ENCODE measurements at regions not wholly inside any gene's neighbourhood (a gene's known extent, or its start where the extent isn't known, plus 50 kb on each side); places are given as distances from the start of the nearest gene placed in this dataset.
"Not testable (repeated sequence)": the region's sequence is repeated elsewhere in the genome, so short reads cannot be mapped to it uniquely, and the experiment has no call there.

DNA sequence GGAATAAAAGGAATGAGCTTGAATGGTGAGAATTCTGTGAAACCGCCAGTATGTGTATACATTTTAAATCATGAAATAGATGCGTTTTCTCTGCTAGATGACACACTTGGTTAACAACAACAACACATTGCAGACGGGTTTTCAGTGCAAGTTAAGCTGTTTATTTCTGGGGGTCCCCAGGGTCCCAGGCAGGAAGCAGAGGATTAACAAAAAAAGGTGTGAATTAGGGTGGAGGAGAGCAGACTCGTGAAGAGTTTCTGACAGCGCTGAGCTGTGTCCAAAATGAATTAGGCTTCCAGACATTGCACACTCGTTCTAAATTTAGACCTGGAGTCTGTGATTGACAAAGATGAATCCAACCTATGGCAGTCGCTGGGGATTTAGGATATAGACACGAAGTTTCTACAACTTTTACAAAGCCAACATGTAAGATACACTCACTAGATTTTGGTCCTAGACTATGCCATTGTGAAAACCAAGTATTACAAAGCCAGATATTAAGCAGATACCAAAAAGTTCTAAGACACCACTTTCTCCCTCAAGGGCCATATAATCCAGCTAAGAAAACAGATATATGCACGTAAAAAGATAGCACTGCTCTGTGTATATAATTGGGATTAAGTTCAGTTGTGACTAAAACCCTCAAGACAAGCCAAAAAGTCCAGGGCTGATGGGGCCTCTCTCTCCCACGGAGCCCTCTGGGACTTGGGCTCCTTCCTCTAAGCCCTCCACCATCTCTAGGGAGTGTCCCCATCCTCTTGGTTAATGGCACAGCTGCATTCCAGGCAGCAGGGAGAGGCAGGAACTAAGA, 120.2 kb downstream of the ACAA2 start:
- DNase-seq: no peak

DNA sequence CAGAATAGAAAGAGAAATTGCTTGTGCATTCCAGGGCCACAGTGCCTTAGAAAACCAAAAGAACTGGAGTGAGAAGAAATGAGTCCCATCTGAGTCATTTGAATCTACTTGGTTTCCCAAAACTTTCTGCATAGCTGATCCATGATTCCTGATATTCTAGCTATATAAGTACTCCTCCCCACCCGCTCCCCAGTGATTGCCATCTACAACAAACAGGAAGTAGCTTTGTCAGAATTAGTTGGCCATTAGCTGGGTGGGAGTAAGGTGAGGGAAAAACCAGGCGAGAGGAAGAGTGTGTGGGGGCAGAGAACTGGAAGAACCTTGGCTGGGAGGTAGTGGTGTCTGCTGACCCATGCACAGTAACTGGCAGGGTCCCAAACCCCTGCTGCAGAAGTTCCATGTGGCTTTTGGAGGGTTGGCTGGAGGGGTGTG, 122.1 kb downstream of the ACAA2 start:
- DNase-seq: no peak

DNA sequence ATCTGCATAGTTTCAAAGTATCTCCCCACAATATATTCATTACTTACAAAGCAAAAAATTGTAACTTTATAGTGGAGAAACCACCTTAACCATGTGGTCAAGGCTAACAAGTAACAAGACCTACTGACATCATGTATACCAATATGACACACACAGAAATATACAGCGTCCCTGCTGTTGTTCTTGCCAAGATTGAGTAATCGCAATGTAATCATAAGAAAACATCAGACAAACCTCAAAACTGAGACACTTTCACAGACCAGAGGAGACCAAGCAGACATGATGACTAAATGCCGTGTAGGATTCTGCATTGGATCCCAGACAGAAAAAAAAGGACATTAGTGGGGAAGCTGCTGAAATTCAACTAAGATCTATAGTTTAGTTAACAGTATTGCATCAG, 123.0 kb downstream of the ACAA2 start:
- DNase-seq: no peak

DNA sequence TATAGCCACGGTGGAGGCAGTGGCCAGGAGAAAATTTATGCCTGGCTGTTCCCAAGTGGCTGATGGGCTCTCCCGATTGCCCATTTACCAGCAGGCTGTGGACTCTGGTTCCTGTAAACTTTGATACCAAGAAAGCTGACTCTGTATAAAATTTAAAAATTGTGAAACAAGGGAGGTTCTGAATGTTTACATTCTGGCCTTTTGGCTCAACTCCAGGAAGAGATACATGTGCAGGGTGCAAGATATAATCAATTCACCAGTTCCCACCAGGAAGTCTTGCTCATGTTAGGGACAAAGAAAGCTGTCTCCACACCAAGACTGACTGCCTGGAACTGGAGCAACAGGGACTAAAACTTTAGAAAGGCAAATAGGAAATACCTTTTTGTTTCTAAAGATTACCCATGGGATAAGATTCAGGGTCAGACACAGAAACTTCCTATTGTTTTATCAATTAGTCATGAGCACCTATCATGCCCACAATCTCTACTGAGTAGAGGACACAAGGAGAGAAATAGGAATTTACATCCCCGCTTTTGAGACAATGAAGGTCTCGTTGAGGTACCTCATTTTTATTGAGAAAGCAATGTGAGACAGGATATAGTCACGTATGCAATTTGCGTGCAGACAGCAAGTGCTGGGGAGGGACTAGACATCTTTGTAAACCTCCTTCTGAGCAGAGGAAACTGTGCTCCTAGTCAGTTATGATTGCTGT, 123.5 kb downstream of the LIPG start:
- no peak for DNase-seq

DNA sequence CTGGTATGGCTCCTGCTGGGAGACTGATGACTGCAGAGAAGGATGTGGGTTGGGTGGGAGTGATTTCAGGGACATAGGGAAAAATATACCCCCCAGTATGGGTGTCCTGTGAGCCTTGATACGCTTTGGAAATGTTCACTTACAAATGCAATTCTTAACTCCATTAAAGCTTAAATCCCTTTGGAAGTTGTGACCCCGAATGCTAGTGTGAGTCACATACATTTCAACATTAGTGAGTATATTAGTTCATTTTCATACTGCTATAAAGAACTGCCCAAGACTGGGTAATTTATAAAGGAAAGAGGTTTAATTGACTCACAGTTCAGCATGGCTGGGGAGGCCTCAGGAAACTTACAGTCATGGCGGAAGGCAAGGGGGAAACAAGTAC, 120.9 kb downstream of the LIPG start:
- DNase-seq: not testable (repeated sequence)

DNA sequence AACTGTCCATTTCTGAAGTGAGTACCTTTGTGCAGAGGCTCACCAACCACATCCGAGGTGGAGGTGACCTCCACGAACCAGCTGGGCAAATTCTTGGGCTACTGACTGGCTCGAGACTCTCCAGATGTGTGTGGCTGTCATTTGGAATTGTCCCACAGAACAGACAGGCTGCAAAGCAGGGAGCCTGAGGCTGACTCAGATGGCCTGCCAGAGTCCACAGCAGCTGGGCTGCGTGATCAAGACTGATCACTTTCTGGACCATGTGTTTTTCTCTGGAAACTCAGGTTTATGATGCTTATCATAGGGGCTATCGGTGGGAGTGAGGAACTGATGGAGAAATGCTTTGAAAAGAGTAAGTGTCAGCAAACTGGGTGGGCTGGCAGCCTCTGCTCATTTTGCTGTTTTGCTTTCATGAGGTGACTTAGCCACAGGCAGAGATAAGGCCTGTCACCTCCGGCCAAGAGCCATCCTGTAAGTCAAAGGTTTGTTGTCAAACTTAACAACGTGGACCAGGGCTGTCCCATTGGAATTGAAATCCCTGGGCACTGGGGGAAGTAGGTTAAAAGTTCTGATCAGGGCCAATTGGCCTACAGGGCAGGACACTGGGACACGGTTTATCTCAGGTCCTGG, 120.4 kb downstream of the LIPG start:
- DNase-seq: peak; percentile 46

DNA sequence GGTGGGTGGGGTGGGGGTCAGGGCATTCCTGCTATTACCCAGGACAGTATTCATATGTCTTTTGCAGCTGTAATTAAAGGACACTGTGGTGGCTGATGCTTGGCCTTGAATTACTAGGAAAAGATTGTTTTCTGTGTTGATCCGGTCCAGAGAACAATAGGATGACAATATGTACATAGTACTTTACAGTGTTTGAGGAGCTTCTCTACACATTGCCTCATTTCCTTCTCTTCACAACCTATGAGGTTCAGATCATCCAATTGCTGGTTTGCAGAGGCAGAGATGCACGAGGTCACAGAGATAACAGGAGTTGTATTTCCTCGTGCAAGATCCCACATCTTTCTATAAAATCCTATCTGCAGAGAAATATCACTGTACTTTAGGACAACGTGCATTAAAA, 119.5 kb downstream of the LIPG start:
- peak; percentile 100 for DNase-seq

DNA sequence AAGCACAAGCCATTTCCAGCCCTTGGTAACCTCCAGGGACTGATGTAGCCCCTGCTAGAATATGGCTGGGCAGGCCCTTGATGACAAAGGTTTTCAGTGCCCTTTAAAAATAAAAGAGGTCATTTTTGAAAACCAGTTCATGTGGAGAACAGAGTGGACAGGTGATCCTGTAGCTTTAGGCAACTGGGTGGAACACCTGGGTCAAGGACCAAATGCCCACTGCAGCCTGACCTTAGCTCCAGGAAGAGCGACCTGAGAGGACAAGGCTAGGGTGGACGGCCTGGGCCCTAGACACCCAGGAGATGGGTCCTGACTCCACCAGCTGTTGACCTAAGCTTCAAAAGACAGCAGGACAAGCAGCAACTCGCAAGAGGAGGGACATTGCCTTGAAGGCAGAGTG, 116.6 kb downstream of the LIPG start:
- peak; percentile 34 for DNase-seq

DNA sequence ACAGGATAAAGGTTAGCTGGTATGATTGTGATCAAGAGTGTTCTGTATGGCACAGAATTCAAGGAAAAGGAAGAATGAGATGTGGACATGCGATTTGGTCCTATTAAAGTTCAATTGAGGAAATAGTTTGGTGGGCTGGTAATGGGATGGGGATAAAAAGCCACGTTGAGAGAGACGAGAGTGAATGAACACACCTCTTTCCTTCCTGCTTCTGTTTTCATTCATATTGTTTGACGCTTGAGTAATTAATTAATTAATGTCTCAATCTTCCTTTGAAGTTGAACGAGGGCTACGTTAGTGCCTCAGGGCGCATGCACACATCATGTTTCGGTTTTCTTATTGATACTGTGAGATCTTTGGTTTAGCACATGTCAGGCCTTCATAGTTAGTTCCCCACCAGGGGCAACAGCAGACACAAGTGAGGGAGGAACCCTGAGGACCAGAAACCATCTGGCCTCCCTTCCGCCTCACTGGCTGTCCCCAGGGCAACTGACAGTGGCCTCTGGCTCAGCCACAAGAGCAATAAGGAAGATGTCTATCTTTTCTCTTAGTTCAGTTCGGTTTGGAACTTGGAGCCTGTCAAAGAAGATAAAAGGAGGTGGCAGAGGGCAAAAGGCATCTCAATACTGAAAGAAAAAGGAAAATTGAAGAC, 116.0 kb downstream of the LIPG start:
- DNase-seq: peak; percentile 64

DNA sequence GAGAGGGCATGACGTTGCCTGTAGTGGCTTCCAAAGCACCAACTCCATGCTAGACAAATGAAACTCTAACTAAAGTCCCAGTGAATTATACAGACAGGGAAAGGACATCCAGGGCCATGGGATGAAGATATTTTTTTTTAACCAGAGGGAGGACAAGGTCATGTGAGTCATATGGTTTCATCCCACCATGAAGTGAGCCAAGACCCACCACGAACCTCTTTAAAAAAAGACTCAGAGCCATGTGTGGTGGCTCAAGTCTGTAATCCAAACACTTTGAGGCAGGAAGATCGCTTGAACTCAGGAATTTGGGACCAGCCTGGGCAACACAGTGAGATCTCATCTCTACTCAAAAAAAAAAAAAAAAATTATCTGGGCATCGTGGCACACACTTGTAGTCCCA, 115.2 kb downstream of the LIPG start:
- DNase-seq: no peak

DNA sequence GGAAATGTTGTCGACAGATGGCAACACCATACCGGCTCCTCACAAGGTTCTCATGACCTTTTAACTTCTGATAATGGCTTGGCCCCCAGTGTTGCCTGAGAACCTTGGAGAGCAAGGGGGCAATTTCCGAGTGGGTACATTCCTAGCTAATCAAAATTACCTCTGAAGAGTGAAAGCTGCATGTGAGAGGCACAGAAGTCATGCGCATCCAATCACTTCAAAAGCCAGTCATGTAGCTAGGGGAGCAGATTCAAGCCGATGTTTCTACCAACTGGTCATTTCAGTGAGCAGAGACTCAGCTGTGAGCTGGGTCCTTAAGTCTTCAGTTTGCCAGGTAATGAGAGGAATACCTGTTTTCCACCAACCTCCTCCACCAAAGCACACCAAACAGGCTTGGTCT, 111.4 kb downstream of the LIPG start:
- DNase-seq: no peak

DNA sequence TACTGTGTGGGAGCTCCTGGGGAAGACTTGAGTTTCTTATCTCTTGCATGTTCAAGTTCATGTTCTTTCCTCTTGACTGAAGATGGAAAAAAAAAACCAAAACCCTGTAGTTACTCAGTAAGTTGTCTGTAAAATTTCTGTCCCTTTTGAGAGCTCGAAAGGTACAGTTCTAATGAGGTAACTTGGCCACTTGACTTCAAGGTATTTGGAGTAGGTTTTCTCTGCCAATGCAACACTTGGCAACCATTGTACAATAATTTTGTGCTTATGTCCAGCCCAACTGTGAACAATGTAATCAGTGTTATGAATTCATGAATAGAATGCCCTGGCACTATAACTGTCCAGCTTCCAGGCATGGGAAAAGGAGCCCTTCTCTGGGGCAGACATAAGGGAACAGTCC, 111.0 kb downstream of the LIPG start:
- no peak for DNase-seq

DNA sequence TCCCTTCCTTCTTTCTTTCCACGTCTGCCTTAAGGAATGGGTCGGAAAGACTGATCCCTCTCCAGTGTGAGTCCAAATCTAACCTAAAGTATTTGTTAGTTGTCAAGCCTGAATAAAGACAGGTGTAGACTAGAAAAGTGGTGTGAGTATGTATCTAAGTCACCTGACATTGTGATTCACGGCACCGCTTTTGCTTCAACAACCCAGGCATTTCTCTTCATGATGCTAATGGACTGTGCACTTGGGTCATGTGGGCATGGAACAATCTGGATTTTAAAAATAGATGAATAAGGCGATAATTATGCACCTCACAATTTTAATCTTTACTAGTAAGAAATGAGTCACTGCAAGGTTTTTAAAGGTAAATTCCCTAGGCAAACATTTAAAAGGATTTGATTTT, 107.5 kb downstream of the LIPG start:
- DNase-seq: peak; percentile 93

DNA sequence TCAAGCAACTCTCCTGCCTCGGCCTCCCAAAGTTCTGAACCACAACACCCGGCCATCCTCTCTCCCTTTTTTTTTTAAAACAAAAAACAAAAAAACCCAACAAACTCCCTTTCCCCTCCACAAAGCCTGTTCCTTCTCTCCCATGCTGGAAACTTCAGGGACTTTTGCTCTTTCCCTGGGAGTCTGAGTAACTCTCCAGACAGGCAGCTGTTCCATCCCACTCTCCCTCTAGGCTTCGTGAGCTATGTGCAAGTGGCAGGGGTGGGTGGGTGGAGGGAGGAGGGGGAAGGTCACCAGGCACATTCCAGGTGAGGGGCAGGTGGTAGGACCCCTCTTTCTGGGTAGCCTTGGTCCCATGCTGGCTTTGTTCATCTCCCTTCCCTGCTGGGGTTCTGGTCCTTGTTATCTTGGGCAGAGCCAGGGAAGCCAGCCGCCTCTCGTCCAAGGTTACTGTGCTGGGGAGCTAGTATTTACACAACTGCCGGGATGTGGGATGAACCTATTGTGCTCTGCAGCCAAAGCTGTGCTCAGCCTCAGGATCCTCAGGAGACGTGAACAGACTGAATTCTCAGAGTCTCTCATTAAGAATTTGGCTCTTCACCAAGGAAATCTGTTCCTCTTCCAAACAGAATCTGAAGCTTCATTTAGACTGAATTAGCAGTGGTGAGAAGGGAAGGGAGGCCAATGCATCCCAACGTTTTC, 106.9 kb downstream of the LIPG start:
- DNase-seq: peak; percentile 94

DNA sequence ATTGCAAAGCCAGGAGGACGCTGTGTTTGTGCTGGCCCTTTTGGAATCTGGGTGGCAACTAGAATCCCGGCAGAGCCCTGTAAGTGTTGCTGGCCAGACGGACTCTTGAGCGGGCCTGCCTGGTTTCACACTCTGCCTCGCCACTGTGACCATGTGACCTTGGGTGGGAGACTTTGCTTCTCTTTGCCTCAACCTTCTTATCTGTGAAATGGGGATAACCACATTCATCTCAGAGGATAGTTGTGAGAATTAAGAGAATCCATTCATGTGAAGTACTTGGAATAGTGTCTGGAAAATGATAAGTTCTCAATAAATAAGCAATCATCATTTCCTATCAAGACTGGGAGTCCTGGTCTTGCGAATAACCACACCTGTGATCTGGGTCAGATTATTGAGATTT, 105.6 kb downstream of the LIPG start:
- DNase-seq: no peak

DNA sequence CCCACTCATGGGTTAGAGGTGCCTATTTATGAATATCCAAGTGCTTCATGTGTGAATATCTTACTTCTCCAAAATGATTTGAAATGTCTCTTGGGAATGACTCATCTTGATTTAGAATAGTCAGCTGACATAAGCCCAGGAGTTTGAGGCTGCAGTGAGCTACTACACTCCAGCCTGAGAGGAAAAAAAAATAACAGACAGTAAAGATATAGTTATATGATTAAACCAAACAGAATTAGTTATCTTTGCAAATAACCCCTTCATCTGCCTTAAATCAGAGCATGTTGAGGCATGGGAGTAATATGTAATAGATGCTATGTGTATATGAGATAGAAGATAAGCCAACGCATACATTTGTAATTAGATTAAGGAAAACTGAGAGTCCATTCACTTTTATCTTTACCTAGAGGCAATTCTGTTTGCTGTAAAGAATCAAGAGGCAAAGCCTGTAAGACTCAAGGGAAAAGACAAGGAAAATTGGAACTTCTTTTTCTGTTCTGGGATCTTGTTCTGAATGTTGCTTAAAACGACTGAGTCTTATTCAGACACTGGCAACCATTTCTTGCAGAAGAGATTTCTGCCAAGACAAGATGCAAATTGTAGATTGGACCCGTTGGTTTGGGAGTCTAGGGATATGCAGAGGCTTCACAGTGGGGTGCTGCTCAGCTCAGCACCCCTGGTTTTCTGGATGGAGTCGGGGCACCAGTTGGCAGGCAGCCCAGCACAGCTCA, 104.4 kb downstream of the LIPG start:
- no peak for DNase-seq

DNA sequence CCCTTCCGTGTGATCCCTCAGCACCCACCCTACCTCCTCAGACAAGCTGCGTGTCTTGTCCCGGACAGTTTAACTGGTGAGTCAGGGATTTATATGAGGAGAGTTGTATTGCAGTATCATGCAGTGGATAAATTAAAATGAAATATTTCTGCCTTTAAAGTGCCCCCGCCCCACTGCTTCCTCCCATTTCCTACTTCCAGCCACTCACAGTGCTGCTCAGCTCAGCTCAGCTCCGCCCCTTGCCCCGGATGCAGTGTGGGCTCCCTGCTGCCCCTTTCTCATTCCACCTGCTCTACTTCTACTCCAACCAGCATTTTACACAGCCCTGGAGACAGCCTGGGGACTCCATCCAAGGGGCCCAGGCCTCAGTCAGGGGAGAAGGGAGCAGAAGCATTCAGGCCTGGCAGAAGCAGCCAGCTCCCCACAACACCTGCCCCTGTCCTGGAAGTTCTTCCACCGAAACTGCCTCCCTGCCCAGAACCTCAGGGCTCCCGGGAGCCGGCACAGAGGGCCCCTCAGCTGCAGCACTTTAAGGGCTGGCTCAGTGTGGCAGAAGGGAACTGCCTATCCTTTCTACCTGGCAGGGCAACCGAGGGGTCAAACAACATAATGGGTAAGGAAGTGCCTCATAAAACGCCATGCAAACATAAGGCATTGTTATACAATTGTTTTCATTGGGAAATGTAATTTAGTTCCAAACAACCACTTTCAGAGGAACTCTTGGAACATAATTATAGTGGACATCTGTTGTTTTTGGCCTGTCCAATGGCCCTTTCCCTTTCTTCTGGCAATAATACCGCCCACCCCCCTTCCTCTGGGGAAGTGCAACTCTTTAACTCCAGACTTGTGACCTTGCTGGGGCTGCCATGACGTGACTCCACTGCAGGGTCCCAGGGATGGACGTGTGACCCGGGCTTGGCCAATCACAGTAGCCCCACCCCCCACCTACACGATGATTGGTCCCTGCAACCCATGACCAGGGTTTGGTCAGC, 102.3 kb downstream of the LIPG start:
- DNase-seq: no peak

DNA sequence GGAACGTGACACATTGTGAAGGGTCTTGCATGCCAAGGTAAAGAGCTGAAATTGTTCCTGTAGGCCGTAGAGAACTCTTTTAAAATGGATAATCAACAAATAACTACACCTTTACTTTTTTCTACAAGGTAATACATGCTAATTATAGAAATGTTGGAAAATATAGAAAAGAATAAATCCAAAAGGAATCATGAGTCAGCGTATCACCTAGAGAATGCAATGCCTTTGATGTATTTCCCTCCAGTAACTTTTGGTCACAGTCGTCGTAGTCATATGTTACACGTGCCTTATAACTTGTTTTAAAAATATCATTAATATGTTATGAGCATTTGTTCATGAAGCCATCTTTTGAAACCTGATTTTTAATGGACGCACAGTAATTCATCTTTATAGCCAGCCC, 100.6 kb downstream of the LIPG start:
- no peak for DNase-seq

DNA sequence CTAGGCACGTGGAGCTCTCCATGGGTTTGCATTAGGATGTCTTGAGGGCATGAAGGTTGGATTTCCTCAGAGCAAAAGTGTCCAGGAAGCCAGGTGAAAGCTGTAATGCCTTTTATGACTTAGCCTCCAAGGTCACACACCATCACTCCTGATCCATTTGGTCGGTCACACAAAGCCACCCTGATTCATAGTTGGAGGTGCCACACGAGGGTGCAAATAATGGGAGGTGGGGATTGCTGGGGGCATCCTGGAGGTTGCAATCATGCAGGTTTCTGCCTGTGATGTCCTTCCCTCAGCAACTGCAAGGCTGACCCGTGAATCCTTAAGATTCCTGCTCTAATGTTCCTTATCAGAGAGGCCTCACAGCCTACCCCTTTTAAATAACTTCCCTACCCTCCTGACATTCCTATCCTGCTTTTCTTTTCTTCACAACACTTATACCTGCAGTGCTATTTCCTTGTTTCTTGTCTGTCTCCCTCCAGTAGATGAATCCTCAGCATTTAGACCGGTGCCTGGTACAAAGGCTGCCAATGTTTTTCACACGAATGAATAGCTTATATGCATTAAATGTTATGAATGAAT, 97.1 kb downstream of the LIPG start:
- no peak for DNase-seq

DNA sequence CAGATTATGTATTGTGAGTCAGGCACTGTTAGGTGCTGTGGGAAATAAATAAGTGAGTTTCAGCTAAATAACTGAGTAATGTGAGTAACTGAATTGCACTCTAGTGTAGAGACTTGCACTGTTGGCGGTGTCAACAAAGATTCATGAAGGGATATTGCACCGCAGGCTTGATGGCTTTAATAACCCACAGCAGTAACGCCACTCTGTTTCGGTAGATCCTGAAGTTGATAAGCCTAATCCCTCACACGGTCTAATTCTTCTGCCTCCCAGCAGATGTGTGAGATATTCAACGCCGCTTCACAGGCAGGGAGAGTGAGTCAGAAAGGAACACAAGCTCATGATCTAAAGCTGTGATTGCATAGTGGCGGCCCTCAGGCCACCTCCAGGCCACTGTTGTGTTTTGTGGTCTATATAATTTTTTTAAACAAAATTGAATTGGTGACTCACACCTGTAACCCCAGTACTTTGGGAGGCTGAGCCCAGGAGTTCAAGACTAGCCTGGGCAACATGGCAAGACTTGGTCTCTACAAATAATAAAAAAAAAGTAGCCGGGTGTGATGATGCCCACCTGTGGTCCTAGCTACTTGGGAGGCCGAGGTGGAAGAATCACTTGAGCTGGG, 94.3 kb downstream of the LIPG start:
- DNase-seq: peak; percentile 93
